ENCODE measurements at regions not wholly inside any gene's neighbourhood (a gene's known extent, or its start where the extent isn't known, plus 50 kb on each side); places are given as distances from the start of the nearest gene placed in this dataset.
"Not testable (repeated sequence)": the region's sequence is repeated elsewhere in the genome, so short reads cannot be mapped to it uniquely, and the experiment has no call there.

DNA sequence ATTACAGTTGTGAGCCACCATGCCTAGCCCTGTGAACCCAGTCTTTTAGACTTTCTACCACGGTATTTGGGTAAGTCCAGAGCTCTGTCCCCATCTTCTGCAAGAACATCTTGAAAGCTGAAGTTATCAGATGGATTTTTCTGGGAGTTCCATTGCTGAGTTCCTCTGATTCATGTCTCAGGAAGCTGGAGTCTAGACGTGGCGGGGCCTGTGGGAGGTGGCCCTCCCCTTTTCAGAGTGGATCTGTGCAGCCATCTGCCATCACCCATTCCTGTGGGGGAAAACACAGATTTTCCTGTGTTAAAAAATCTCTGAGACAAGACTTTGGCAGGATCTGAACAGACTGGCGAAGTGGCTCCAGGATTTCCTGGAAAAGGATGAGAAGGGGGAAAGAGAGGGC is 234.3 kb downstream of the NPIPA7 start:
- in situ Hi-C loops (cut with MboI; ENCODE audit: low sequenced_read_pairs); H2AK9ac ChIP-seq (replicated peaks; ENCODE audit: low read depth, low read length, poor library complexity); H2BK5ac ChIP-seq (ENCODE audit: low read depth, low read length, poor library complexity, severe bottlenecking); H3K23ac ChIP-seq (ENCODE audit: low read depth, low read length); H3K18ac ChIP-seq (ENCODE audit: low read depth, low read length); H3K4me1 ChIP-seq (ENCODE audit: control insufficient read depth, insufficient read depth, low read length); H4K20me1 ChIP-seq (ENCODE audit: insufficient read depth, low read length); H4K8ac ChIP-seq (ENCODE audit: low read depth in 2 of 2, low read length in 2 of 2); intact Hi-C loops (cut with micrococcal nuclease); H4K5ac ChIP-seq (ENCODE audit: low read depth, low read length); H3K79me1 ChIP-seq (ENCODE audit: low read depth in 1 of 2, low read length in 2 of 2); H3K56ac ChIP-seq (ENCODE audit: extremely low read depth, insufficient read depth, low read length); BruUV-seq (replicated peaks); H2AFZ ChIP-seq (replicated peaks; ENCODE audit: low read length, poor library complexity); H2BK20ac ChIP-seq (ENCODE audit: low read depth, low read length); POLR2A ChIA-PET (ENCODE audit: unreplicated experiment); H3K9me3 ChIP-seq (ENCODE audit: control insufficient read depth, insufficient read depth, low read length); H2BK120ac ChIP-seq (ENCODE audit: low read depth, low read length); H3K4me3 ChIP-seq (ENCODE audit: insufficient read depth, low read depth, low read length); H3K36me3 ChIP-seq (ENCODE audit: control insufficient read depth, insufficient read depth, low read length); H3K27me3 ChIP-seq (ENCODE audit: control insufficient read depth, insufficient read depth, low read length); H3K9ac ChIP-seq (ENCODE audit: low read depth, low read length); H3K4me2 ChIP-seq (ENCODE audit: low read depth, low read length); H3K4ac ChIP-seq (ENCODE audit: low read depth, low read length); DNase-seq; H4K91ac ChIP-seq (ENCODE audit: insufficient read depth, low read depth, low read length); H2AK5ac ChIP-seq (ENCODE audit: low read depth, low read length); H3K14ac ChIP-seq (replicated peaks; ENCODE audit: low read depth, low read length); H3K9me1 ChIP-seq (ENCODE audit: insufficient read depth, low read length); dilution Hi-C loops (cut with HindIII; ENCODE audit: low sequenced_read_pairs, unreplicated experiment); CTCF ChIA-PET; H3K27ac ChIP-seq (ENCODE audit: insufficient read depth, low read length); H2BK15ac ChIP-seq (ENCODE audit: low read depth, low read length): not testable (repeated sequence)
- WGBS, 2 experiments (ENCODE audit: extremely low coverage in 2 of 2, insufficient read length in 1 of 2): no CpG with 5 or more reads among the region's 4 CpGs
- peak; percentile 70 for ATAC-seq (ENCODE audit: low read depth)

DNA sequence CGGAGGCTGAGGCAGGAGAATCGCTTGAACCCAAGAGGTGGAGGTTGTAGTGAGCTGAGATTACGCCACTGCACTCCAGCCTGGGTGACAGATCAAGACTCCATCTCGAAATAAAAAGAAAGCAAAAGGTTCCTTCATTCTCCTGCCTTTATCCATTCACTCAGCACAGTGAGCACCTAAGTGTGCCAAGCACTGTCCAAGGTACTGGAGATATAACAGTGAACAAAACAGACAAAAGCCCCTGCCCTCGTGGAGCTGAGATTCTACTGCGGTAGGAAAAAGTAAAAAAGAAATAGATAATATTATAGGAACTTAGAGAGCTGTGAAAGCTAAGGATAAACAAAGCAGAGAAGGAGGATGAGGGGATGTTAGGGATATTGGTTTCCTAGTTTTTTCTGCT is 235.5 kb downstream of the NPIPA7 start:
- H3K36me3 ChIP-seq (ENCODE audit: control insufficient read depth, insufficient read depth, low read length); H3K27me3 ChIP-seq (ENCODE audit: control insufficient read depth, insufficient read depth, low read length); H3K4me1 ChIP-seq (ENCODE audit: control insufficient read depth, insufficient read depth, low read length); H2AK9ac ChIP-seq (replicated peaks; ENCODE audit: low read depth, low read length, poor library complexity); H3K18ac ChIP-seq (ENCODE audit: low read depth, low read length); H3K23ac ChIP-seq (ENCODE audit: low read depth, low read length); H2AK5ac ChIP-seq (ENCODE audit: low read depth, low read length); H3K56ac ChIP-seq (ENCODE audit: extremely low read depth, insufficient read depth, low read length); H3K79me1 ChIP-seq (ENCODE audit: low read depth in 1 of 2, low read length in 2 of 2); ATAC-seq (ENCODE audit: low read depth); H3K9me3 ChIP-seq (ENCODE audit: control insufficient read depth, insufficient read depth, low read length); H2AFZ ChIP-seq (replicated peaks; ENCODE audit: low read length, poor library complexity); dilution Hi-C loops (cut with HindIII; ENCODE audit: low sequenced_read_pairs, unreplicated experiment); H2BK120ac ChIP-seq (ENCODE audit: low read depth, low read length); DNase-seq; BruUV-seq (replicated peaks); H3K14ac ChIP-seq (replicated peaks; ENCODE audit: low read depth, low read length); H3K9ac ChIP-seq (ENCODE audit: low read depth, low read length); H2BK5ac ChIP-seq (ENCODE audit: low read depth, low read length, poor library complexity, severe bottlenecking); H2BK20ac ChIP-seq (ENCODE audit: low read depth, low read length); CTCF ChIA-PET; H2BK15ac ChIP-seq (ENCODE audit: low read depth, low read length); POLR2A ChIA-PET (ENCODE audit: unreplicated experiment); H4K91ac ChIP-seq (ENCODE audit: insufficient read depth, low read depth, low read length); in situ Hi-C loops (cut with MboI; ENCODE audit: low sequenced_read_pairs); H4K5ac ChIP-seq (ENCODE audit: low read depth, low read length); H4K8ac ChIP-seq (ENCODE audit: low read depth in 2 of 2, low read length in 2 of 2); H3K4ac ChIP-seq (ENCODE audit: low read depth, low read length); H3K27ac ChIP-seq (ENCODE audit: insufficient read depth, low read length); H4K20me1 ChIP-seq (ENCODE audit: insufficient read depth, low read length); H3K4me3 ChIP-seq (ENCODE audit: insufficient read depth, low read depth, low read length); intact Hi-C loops (cut with micrococcal nuclease); H3K9me1 ChIP-seq (ENCODE audit: insufficient read depth, low read length); H3K4me2 ChIP-seq (ENCODE audit: low read depth, low read length): not testable (repeated sequence)
- WGBS, 2 experiments (ENCODE audit: extremely low coverage in 2 of 2, insufficient read length in 1 of 2): no CpG with 5 or more reads among the region's 6 CpGs
